Activated CD4-positive, alpha-beta T cell treated with anti-CD3 and anti-CD28 coated beads for 36 hours (primary cell): ENCODE measurements at regions not wholly inside any gene's neighbourhood (a gene's known extent, or its start where the extent isn't known, plus 50 kb on each side); places are given as distances from the start of the nearest gene placed in this dataset.

Experiments
- ATAC-seq: fragments of 200-7000 bp; cut with Tn5 transposase; one replicate; pipeline ENCODE4 v1.10.0; 2021; ENCODE audit warnings: mild to moderate bottlenecking, moderate library complexity
- CTCF ChIA-PET: fragments of 350-600 bp; sonication (Branson Sonifier 250); formaldehyde crosslinking; loops from one replicate; lab custom pipeline; 2021; ENCODE audit warnings: antibody characterized with exemption; lab: Charles Lee
- POLR2A ChIA-PET: fragments of 350-600 bp; sonication (Branson Sonifier 250); formaldehyde crosslinking; loops from one replicate; lab custom pipeline; 2021; ENCODE audit warnings: antibody characterized with exemption, inconsistent platforms; lab: Charles Lee
- DNase-seq: peaks from one replicate; pipeline ENCODE4 v3.0.0-alpha.2; 2020
- H3K27ac Mint-ChIP-seq: one replicate; pipeline ENCODE4 v1.8.0; 2021; ENCODE audit warnings: mixed read lengths
- H3K27me3 Mint-ChIP-seq: one replicate; pipeline ENCODE4 v1.8.0; 2021; ENCODE audit warnings: mixed read lengths
- H3K36me3 Mint-ChIP-seq: one replicate; pipeline ENCODE4 v1.8.0; 2021; ENCODE audit warnings: low read depth, mixed read lengths
- H3K4me1 Mint-ChIP-seq: one replicate; pipeline ENCODE4 v1.8.0; 2021; ENCODE audit warnings: mixed read lengths
- H3K4me3 Mint-ChIP-seq: one replicate; pipeline ENCODE4 v1.8.0; 2021; ENCODE audit warnings: mild to moderate bottlenecking, moderate library complexity, mixed read lengths
- H3K9me3 Mint-ChIP-seq: one replicate; pipeline ENCODE4 v1.8.0; 2021; ENCODE audit warnings: low read depth, mixed read lengths
- intact Hi-C, 2 experiments: fragments of 100-400 bp; cut with DNase I in 1 of 2; cut with micrococcal nuclease in 1 of 2; formaldehyde crosslinking; loops; one replicate each; pipeline versions ENCODE4 v1.14.2 to v1.15.1; 2022 to 2024; cut with DNase I, micrococcal nuclease

GRCh38 chr11:112606656-112607055, 346.0 kb upstream of the PLET1 start:
- DNase-seq (no peak), ATAC-seq (no peak)
- POLR2A ChIA-PET: no interaction called here
- Mint-ChIP-seq H3K4me1 (no peaks in the 10 kb centered on the region), H3K9me3 (no peaks in the 10 kb centered on the region), H3K4me3 (no peak overlapping the region), H3K27ac (no peak overlapping the region), H3K36me3 (no peaks in the 10 kb centered on the region), H3K27me3 (peaks cover 14% of the 10 kb centered on the region)
- intact Hi-C loops: no loop called here
- CTCF ChIA-PET: no interaction called here

- H3K36me3 Mint-ChIP-seq: no peaks in the 10 kb centered on the region
- DNase-seq: no peak
- no peaks in the 10 kb centered on the region for H3K9me3 Mint-ChIP-seq
- H3K4me1 Mint-ChIP-seq: no peaks in the 10 kb centered on the region
- CTCF ChIA-PET: interaction anchor here (1.5 kb wide), 1 partner anchor 20 kb away, joined by 6 read pairs; no protein-coding TSS in a partner anchor
- intact Hi-C loops: no loop called here
- ATAC-seq: no peak
- no peak overlapping the region for H3K27ac Mint-ChIP-seq
- peaks cover 16% of the 10 kb centered on the region for H3K27me3 Mint-ChIP-seq
- H3K4me3 Mint-ChIP-seq: no peak overlapping the region
- POLR2A ChIA-PET: no interaction called here
Measured at GRCh38 chr11:112608509-112608908, 347.8 kb upstream of the PLET1 start.

- ChIA-PET CTCF (no interaction called here), POLR2A (no interaction called here)
- DNase-seq: no peak
- Mint-ChIP-seq H3K4me1 (no peaks in the 10 kb centered on the region), H3K4me3 (no peak overlapping the region), H3K36me3 (no peaks in the 10 kb centered on the region), H3K27me3 (peaks cover 18% of the 10 kb centered on the region), H3K9me3 (no peaks in the 10 kb centered on the region), H3K27ac (no peak overlapping the region)
- no peak for ATAC-seq
- intact Hi-C loops: no loop called here
Measured at GRCh38 chr11:112610494-112610893, 349.8 kb upstream of the PLET1 start.

- intact Hi-C loops: no loop called here
- ATAC-seq (no peak), DNase-seq (no peak)
- Mint-ChIP-seq H3K9me3 (no peaks in the 10 kb centered on the region), H3K36me3 (no peaks in the 10 kb centered on the region), H3K4me1 (no peaks in the 10 kb centered on the region), H3K4me3 (no peak overlapping the region), H3K27me3 (peaks cover 17% of the 10 kb centered on the region), H3K27ac (no peak overlapping the region)
- CTCF ChIA-PET: no interaction called here
- POLR2A ChIA-PET: no interaction called here
Measured at GRCh38 chr11:112610996-112611750, 350.0 kb upstream of the NCAM1 start.

GRCh38 chr11:112611771-112612170, 349.4 kb upstream of the NCAM1 start:
- intact Hi-C loops: no loop called here
- POLR2A ChIA-PET: no interaction called here

GRCh38 chr11:112612250-112612849, 348.9 kb upstream of the NCAM1 start:
- ATAC-seq (no peak), DNase-seq (no peak)
- Mint-ChIP-seq H3K9me3 (no peaks in the 10 kb centered on the region), H3K36me3 (no peaks in the 10 kb centered on the region), H3K4me1 (no peaks in the 10 kb centered on the region), H3K27ac (no peak overlapping the region), H3K27me3 (peaks cover 12% of the 10 kb centered on the region), H3K4me3 (no peak overlapping the region)
- ChIA-PET POLR2A (no interaction called here), CTCF (no interaction called here)
- intact Hi-C loops: no loop called here

More at GRCh38 chr11:112611771-112612170, 349.4 kb upstream of the NCAM1 start:
- peaks cover 12% of the 10 kb centered on the region for H3K27me3 Mint-ChIP-seq
- no peak for DNase-seq
- ATAC-seq: no peak
- no peak overlapping the region for H3K27ac Mint-ChIP-seq
- H3K4me3 Mint-ChIP-seq: no peak overlapping the region
- CTCF ChIA-PET: no interaction called here
- no peaks in the 10 kb centered on the region for H3K9me3 Mint-ChIP-seq
- H3K4me1 Mint-ChIP-seq: no peaks in the 10 kb centered on the region
- no peaks in the 10 kb centered on the region for H3K36me3 Mint-ChIP-seq

GRCh38 chr11:112613051-112613972, 347.9 kb upstream of the NCAM1 start:
- Mint-ChIP-seq H3K4me3 (no peak overlapping the region), H3K27ac (no peak overlapping the region), H3K9me3 (no peaks in the 10 kb centered on the region), H3K27me3 (peaks cover 8% of the 10 kb centered on the region), H3K4me1 (no peaks in the 10 kb centered on the region), H3K36me3 (no peaks in the 10 kb centered on the region)
- intact Hi-C loops: no loop called here
- no peak for ATAC-seq
- no peak for DNase-seq
- CTCF ChIA-PET: interaction anchor here (0.6 kb wide), 1 partner anchor 891 kb away, joined by 4 read pairs; no protein-coding TSS in a partner anchor
- POLR2A ChIA-PET: interaction anchor here (0.6 kb wide), 1 partner anchor 49 kb away, joined by 4 read pairs; no protein-coding TSS in a partner anchor

- no peak overlapping the region for H3K27ac Mint-ChIP-seq
- H3K27me3 Mint-ChIP-seq: peaks cover 8% of the 10 kb centered on the region
- ChIA-PET POLR2A (no interaction called here), CTCF (no interaction called here)
- no peak overlapping the region for H3K4me3 Mint-ChIP-seq
- H3K4me1 Mint-ChIP-seq: no peaks in the 10 kb centered on the region
- no peaks in the 10 kb centered on the region for H3K36me3 Mint-ChIP-seq
- intact Hi-C loops: no loop called here
- no peak for ATAC-seq
- no peaks in the 10 kb centered on the region for H3K9me3 Mint-ChIP-seq
- DNase-seq: no peak
Measured at GRCh38 chr11:112614605-112615004, 346.6 kb upstream of the NCAM1 start.

- POLR2A ChIA-PET: no interaction called here
- ATAC-seq (no peak), DNase-seq (no peak)
- Mint-ChIP-seq H3K4me3 (no peak overlapping the region), H3K27me3 (peaks cover 8% of the 10 kb centered on the region), H3K4me1 (no peaks in the 10 kb centered on the region), H3K36me3 (no peaks in the 10 kb centered on the region), H3K9me3 (no peaks in the 10 kb centered on the region), H3K27ac (no peak overlapping the region)
- intact Hi-C loops: no loop called here
- CTCF ChIA-PET: interaction anchor here (0.5 to 0.6 kb wide), 2 partner anchors 119 to 305 kb away, joined by 3 read pairs; no protein-coding TSS in a partner anchor
Measured at GRCh38 chr11:112615238-112615637, 346.0 kb upstream of the NCAM1 start.

- intact Hi-C loops: no loop called here
- ATAC-seq (no peak), DNase-seq (no peak)
- ChIA-PET POLR2A (no interaction called here), CTCF (interaction anchor here (0.5 to 0.6 kb wide), 2 partner anchors 118 to 305 kb away, joined by 3 read pairs; no protein-coding TSS in a partner anchor)
- H3K4me3 Mint-ChIP-seq: no peak overlapping the region
- H3K27me3 Mint-ChIP-seq: peaks cover 6% of the 10 kb centered on the region
- H3K27ac Mint-ChIP-seq: no peak overlapping the region
- H3K4me1 Mint-ChIP-seq: no peaks in the 10 kb centered on the region
- H3K9me3 Mint-ChIP-seq: no peaks in the 10 kb centered on the region
- no peaks in the 10 kb centered on the region for H3K36me3 Mint-ChIP-seq
Measured at GRCh38 chr11:112615891-112616290, 345.3 kb upstream of the NCAM1 start.

- POLR2A ChIA-PET: no interaction called here
Measured at GRCh38 chr11:112616327-112617097, 344.7 kb upstream of the NCAM1 start.

More at GRCh38 chr11:112616327-112617097, 344.7 kb upstream of the NCAM1 start:
- intact Hi-C loops: no loop called here
- H3K36me3 Mint-ChIP-seq: no peaks in the 10 kb centered on the region
- H3K9me3 Mint-ChIP-seq: no peaks in the 10 kb centered on the region
- H3K4me1 Mint-ChIP-seq: no peaks in the 10 kb centered on the region
- H3K4me3 Mint-ChIP-seq: no peak overlapping the region
- no peak overlapping the region for H3K27ac Mint-ChIP-seq
- CTCF ChIA-PET: interaction anchor here (0.8 kb wide), 1 partner anchor 60 kb away, joined by 3 read pairs; no protein-coding TSS in a partner anchor
- ATAC-seq: no peak
- no peak for DNase-seq
- H3K27me3 Mint-ChIP-seq: peaks cover 6% of the 10 kb centered on the region
